Activated CD4-positive, alpha-beta T cell treated with anti-CD3 and anti-CD28 coated beads, Interleukin-2, Interleukin-4, amounts not matched to agents 100 ng/mL and 50 ng/mL, durations not matched to agents 16 hours and 8 hours (primary cell): ENCODE measurements at regions not wholly inside any gene's neighbourhood (a gene's known extent, or its start where the extent isn't known, plus 50 kb on each side); places are given as distances from the start of the nearest gene placed in this dataset.

ENCODE experiments used
- DNase-seq: peaks from one replicate; pipeline ENCODE4 v3.0.0-alpha.2; 2020; ENCODE audit warnings: low spot score

DNA sequence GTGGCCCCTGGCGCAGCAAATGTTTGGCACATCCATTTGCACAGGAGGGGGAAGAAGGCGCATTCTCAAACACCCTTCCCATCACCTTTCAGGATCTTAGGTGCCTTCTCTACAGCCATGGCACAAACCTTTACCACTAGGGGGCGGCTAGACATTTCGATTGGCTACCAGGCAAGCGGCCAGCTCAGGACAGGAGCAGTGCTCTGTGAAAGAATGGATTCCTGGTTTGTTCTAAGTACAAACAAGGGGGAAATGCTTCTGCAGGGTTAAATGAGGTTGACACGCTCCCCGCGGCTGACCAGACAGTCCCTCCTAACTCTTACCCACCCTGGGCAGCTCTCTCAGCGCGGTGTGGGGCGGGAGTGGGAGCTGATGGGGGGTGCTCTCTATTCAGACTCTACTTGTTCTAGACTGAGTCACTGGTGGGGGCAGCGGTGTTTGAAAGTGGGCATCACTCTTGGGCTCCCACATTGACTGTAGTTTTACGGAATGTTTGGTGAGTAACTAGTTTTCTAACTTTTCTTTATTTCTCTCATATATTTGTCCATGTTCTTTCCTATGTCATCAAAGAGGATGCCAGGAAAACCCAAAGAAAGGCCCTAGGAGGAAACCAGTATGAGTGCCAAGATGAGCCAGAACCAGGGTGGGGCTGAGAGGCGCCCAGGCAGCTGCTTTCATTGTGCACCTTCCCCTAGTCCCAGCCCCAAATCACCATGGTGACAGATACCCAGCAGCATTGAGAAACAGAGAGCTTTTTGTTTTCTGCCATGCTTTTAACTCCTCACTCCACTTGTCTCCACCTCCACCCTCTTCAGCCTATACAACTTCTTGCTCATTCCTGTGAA is 61.4 kb upstream of the GPR158 start:
- peak; percentile 67 for DNase-seq

DNA sequence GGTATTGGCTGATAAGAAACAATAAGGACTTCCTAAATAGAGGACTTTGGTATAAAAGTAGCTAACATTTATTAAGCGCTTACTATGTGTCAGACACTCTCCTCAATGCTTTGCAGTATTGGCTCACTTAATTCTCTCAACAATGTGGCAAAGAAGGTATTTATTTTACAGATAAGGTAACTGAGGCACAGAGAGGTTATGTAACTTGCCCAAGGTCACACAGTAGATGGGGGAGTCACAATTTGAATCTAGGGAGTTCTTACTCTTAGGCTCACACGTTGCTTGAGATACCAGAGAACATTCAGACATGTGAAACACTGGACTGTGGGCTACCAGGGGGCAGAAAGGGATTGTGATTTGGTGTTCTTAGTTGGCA is 60.8 kb upstream of the GPR158 start:
- no peak for DNase-seq

DNA sequence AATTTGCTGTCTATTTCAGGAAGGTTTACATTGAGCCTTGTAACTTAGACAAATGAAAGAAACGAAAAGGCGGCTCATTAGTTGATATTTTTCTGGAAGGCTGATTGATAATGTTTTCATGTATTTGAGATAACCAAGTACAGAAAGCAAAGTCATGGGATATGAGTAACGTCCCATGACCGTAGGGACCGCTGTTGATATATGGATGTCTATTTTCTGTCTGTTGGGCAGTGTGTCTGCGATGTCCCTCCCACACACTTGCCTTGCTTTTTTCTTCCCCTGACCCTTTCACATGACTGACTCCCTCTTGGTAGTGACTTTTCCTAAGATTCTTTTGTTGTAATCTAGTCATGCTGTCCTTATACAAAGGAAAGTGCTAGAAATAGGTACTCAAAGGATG is 57.0 kb upstream of the GPR158 start:
- no peak for DNase-seq

DNA sequence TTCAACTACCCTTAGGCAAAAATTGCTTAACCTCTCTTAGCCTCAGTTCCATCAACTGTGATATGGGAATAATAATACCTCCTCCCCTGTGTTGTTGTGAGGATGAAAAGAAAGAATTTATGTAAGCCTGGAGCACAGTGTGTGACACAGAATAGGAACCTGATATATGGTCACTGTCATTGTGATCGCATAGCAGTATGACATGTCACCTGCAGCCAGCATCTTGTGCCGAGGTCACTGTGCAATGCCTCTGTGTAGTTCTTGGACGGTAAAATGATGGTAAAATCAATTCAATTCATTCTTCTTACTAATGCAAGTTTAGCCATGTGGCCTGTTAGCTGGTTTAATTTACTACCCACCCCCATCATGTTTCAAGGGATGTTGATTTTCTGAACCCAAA is 54.6 kb upstream of the GPR158 start:
- no peak for DNase-seq
